ENCODE measurements at regions not wholly inside any gene's neighbourhood (a gene's known extent, or its start where the extent isn't known, plus 50 kb on each side); places are given as distances from the start of the nearest gene placed in this dataset.
"Not testable (repeated sequence)": the region's sequence is repeated elsewhere in the genome, so short reads cannot be mapped to it uniquely, and the experiment has no call there.

- H3K79me2 ChIP-seq (ENCODE audit: insufficient read depth, low read length): no peaks in the 10 kb centered on the region
- no peaks in the 10 kb centered on the region for H3K36me3 ChIP-seq (ENCODE audit: insufficient read depth, low read length)
- H3K4me3 ChIP-seq (ENCODE audit: low read depth in 1 of 2, low read length in 2 of 2): no peak overlapping the region
- no peaks in the 10 kb centered on the region for H3K4me1 ChIP-seq (ENCODE audit: insufficient read depth, low read length)
- no peaks in the 10 kb centered on the region for H3K9me3 ChIP-seq (ENCODE audit: insufficient read depth, low read length, severe bottlenecking)
- ATAC-seq (ENCODE audit: insufficient read depth, low read depth): no peak
- DNase-seq: no peak
- no peak overlapping the region for H3K9ac ChIP-seq (ENCODE audit: low read depth, low read length)
- H4K20me1 ChIP-seq (ENCODE audit: insufficient read depth, low read length): no peaks in the 10 kb centered on the region
- H3K4me2 ChIP-seq (ENCODE audit: insufficient read depth, low read length): no peak overlapping the region
- no peaks in the 10 kb centered on the region for H3K27me3 ChIP-seq (ENCODE audit: insufficient read depth, low read length, poor library complexity)
- no peak overlapping the region for H2AFZ ChIP-seq (ENCODE audit: low read depth, low read length)
- no peak overlapping the region for H3K27ac ChIP-seq (ENCODE audit: low read length)
- TF ChIP-seq EZH2 (IDR thresholded peaks at IDR 0.05; ENCODE audit: borderline replicate concordance, low read depth, low read length, severe bottlenecking): no peak
- TF ChIP-seq CTCF (IDR thresholded peaks at IDR 0.05; ENCODE audit: borderline replicate concordance, extremely low read depth, low read length, poor library complexity, severe bottlenecking): no peak
Observed at GRCh38 chr7:84904561-84904960, 282.3 kb downstream of the SEMA3D start.

GRCh38 chr7:84901366-84901765 is 285.5 kb downstream of the SEMA3D start:
- Histone ChIP-seq H3K27ac (ENCODE audit: low read length) (no peak overlapping the region), H3K4me2 (ENCODE audit: insufficient read depth, low read length) (no peak overlapping the region), H3K4me1 (ENCODE audit: insufficient read depth, low read length) (no peaks in the 10 kb centered on the region), H3K36me3 (ENCODE audit: insufficient read depth, low read length) (no peaks in the 10 kb centered on the region), H3K79me2 (ENCODE audit: insufficient read depth, low read length) (no peaks in the 10 kb centered on the region), H3K9me3 (ENCODE audit: insufficient read depth, low read length, severe bottlenecking) (no peaks in the 10 kb centered on the region), H2AFZ (ENCODE audit: low read depth, low read length) (no peak overlapping the region), H3K27me3 (ENCODE audit: insufficient read depth, low read length, poor library complexity) (no peaks in the 10 kb centered on the region), H3K9ac (ENCODE audit: low read depth, low read length) (no peak overlapping the region), H4K20me1 (ENCODE audit: insufficient read depth, low read length) (no peaks in the 10 kb centered on the region), H3K4me3 (ENCODE audit: low read depth in 1 of 2, low read length in 2 of 2) (no peak overlapping the region)
- no peak for DNase-seq
- TF ChIP-seq CTCF (IDR thresholded peaks at IDR 0.05; ENCODE audit: borderline replicate concordance, extremely low read depth, low read length, poor library complexity, severe bottlenecking): no peak
- no peak for TF ChIP-seq EZH2 (IDR thresholded peaks at IDR 0.05; ENCODE audit: borderline replicate concordance, low read depth, low read length, severe bottlenecking)
- ATAC-seq (ENCODE audit: insufficient read depth, low read depth): no peak

GRCh38 chr7:84900215-84900614 is 286.6 kb downstream of the SEMA3D start:
- Histone ChIP-seq H3K9ac (ENCODE audit: low read depth, low read length) (no peak overlapping the region), H3K4me3 (ENCODE audit: low read depth in 1 of 2, low read length in 2 of 2) (no peak overlapping the region), H2AFZ (ENCODE audit: low read depth, low read length) (no peak overlapping the region), H3K4me2 (ENCODE audit: insufficient read depth, low read length) (no peak overlapping the region), H3K27ac (ENCODE audit: low read length) (no peak overlapping the region), H3K36me3 (ENCODE audit: insufficient read depth, low read length) (no peaks in the 10 kb centered on the region), H4K20me1 (ENCODE audit: insufficient read depth, low read length) (no peaks in the 10 kb centered on the region), H3K4me1 (ENCODE audit: insufficient read depth, low read length) (no peaks in the 10 kb centered on the region), H3K9me3 (ENCODE audit: insufficient read depth, low read length, severe bottlenecking) (no peaks in the 10 kb centered on the region), H3K79me2 (ENCODE audit: insufficient read depth, low read length) (no peaks in the 10 kb centered on the region), H3K27me3 (ENCODE audit: insufficient read depth, low read length, poor library complexity) (no peaks in the 10 kb centered on the region)
- DNase-seq (no peak), ATAC-seq (ENCODE audit: insufficient read depth, low read depth) (no peak)
- TF ChIP-seq EZH2 (IDR thresholded peaks at IDR 0.05; ENCODE audit: borderline replicate concordance, low read depth, low read length, severe bottlenecking) (no peak), CTCF (IDR thresholded peaks at IDR 0.05; ENCODE audit: borderline replicate concordance, extremely low read depth, low read length, poor library complexity, severe bottlenecking) (no peak)

GRCh38 chr7:84895563-84895962 is 291.3 kb downstream of the SEMA3D start:
- Histone ChIP-seq H3K4me2 (ENCODE audit: insufficient read depth, low read length) (no peak overlapping the region), H4K20me1 (ENCODE audit: insufficient read depth, low read length) (no peaks in the 10 kb centered on the region), H3K27ac (ENCODE audit: low read length) (no peak overlapping the region), H3K9ac (ENCODE audit: low read depth, low read length) (no peak overlapping the region), H3K79me2 (ENCODE audit: insufficient read depth, low read length) (no peaks in the 10 kb centered on the region), H3K36me3 (ENCODE audit: insufficient read depth, low read length) (no peaks in the 10 kb centered on the region), H3K4me1 (ENCODE audit: insufficient read depth, low read length) (no peaks in the 10 kb centered on the region), H2AFZ (ENCODE audit: low read depth, low read length) (no peak overlapping the region), H3K9me3 (ENCODE audit: insufficient read depth, low read length, severe bottlenecking) (no peaks in the 10 kb centered on the region), H3K27me3 (ENCODE audit: insufficient read depth, low read length, poor library complexity) (no peaks in the 10 kb centered on the region), H3K4me3 (ENCODE audit: low read depth in 1 of 2, low read length in 2 of 2) (no peak overlapping the region)
- ATAC-seq (ENCODE audit: insufficient read depth, low read depth) (no peak), DNase-seq (no peak)
- TF ChIP-seq EZH2 (IDR thresholded peaks at IDR 0.05; ENCODE audit: borderline replicate concordance, low read depth, low read length, severe bottlenecking) (no peak), CTCF (IDR thresholded peaks at IDR 0.05; ENCODE audit: borderline replicate concordance, extremely low read depth, low read length, poor library complexity, severe bottlenecking) (no peak)

- not testable (repeated sequence) for H3K27ac ChIP-seq (ENCODE audit: low read length); H3K4me2 ChIP-seq (ENCODE audit: insufficient read depth, low read length); H4K20me1 ChIP-seq (ENCODE audit: insufficient read depth, low read length); H2AFZ ChIP-seq (ENCODE audit: low read depth, low read length); H3K79me2 ChIP-seq (ENCODE audit: insufficient read depth, low read length); H3K4me3 ChIP-seq (ENCODE audit: low read depth in 1 of 2, low read length in 2 of 2); DNase-seq; ATAC-seq (ENCODE audit: insufficient read depth, low read depth); H3K4me1 ChIP-seq (ENCODE audit: insufficient read depth, low read length); H3K36me3 ChIP-seq (ENCODE audit: insufficient read depth, low read length); H3K9ac ChIP-seq (ENCODE audit: low read depth, low read length); H3K9me3 ChIP-seq (ENCODE audit: insufficient read depth, low read length, severe bottlenecking); H3K27me3 ChIP-seq (ENCODE audit: insufficient read depth, low read length, poor library complexity)
Observed at GRCh38 chr7:84883570-84883969, 303.3 kb downstream of the SEMA3D start.

Measured in DND-41 (cell line).